ENCODE measurements at regions not wholly inside any gene's neighbourhood (a gene's known extent, or its start where the extent isn't known, plus 50 kb on each side); places are given as distances from the start of the nearest gene placed in this dataset.
"Not testable (repeated sequence)": the region's sequence is repeated elsewhere in the genome, so short reads cannot be mapped to it uniquely, and the experiment has no call there.

DNA sequence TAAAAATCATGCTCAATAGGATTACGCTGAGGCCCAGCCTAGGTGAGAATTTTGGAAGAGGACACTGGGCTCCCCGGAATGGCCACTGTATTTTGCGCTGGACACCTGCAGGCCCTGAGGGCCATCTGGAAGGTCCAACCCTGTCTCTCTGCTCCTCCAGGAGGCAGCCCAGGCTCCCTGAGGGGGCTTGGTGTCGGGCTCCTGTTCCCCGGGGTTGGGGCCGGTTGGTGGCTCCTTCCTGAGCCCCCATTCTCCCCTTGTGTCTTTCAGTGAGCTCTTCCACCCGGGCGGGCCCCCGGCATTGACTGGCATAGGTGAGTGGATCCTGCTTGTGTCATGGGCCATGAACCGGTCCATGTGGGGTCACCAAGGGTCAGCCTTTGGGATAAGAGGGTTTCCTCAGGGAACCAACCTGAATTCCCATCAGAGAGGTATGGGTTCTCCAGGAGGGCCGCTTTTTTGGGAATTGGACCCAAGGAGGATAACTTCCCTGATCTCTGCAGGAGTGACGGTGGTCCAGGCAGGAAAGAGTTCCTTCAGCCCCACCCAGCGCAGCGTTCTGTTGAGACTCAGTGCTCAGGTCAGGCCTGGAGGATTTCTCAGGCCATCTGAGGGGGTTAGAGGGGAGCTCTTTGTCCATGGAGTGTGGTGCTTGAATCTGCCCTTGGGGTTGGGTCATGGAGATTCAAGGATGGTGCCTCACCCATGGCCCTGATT is 187.8 kb downstream of the UBE3A start (continued):
- TF ChIP-seq, protein P1, sequence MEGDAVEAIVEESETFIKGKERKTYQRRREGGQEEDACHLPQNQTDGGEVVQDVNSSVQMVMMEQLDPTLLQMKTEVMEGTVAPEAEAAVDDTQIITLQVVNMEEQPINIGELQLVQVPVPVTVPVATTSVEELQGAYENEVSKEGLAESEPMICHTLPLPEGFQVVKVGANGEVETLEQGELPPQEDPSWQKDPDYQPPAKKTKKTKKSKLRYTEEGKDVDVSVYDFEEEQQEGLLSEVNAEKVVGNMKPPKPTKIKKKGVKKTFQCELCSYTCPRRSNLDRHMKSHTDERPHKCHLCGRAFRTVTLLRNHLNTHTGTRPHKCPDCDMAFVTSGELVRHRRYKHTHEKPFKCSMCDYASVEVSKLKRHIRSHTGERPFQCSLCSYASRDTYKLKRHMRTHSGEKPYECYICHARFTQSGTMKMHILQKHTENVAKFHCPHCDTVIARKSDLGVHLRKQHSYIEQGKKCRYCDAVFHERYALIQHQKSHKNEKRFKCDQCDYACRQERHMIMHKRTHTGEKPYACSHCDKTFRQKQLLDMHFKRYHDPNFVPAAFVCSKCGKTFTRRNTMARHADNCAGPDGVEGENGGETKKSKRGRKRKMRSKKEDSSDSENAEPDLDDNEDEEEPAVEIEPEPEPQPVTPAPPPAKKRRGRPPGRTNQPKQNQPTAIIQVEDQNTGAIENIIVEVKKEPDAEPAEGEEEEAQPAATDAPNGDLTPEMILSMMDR (IDR thresholded peaks at IDR 0.05): no peak
- no peak for TF ChIP-seq FOXJ3 (CRISPR knock-in tag; IDR thresholded peaks at IDR 0.05)
- no peak for TF ChIP-seq REST (IDR thresholded peaks at IDR 0.05; ENCODE audit: low read depth, low read length)

- Histone ChIP-seq H3K4me3 (ENCODE audit: low read depth in 2 of 2, low read length in 1 of 2) (no peak overlapping the region), H3K4me2 (no peak overlapping the region), H3K79me2 (ENCODE audit: insufficient read depth) (no peaks in the 10 kb centered on the region), H3K27ac (ENCODE audit: low read depth in 2 of 2, low read length in 1 of 2) (no peak overlapping the region), H3K36me3 (replicated peaks in 1 of 2; ENCODE audit: control insufficient read depth in 1 of 2, insufficient read depth in 2 of 2, low read length in 1 of 2) (no peaks in the 10 kb centered on the region), H2AFZ (ENCODE audit: low read depth) (no peak overlapping the region), H3K9me2 (no peaks in the 10 kb centered on the region), H3F3A (replicated peaks; ENCODE audit: insufficient read depth) (no peaks in the 10 kb centered on the region), H3K4me1 (ENCODE audit: control insufficient read depth in 1 of 2, insufficient read depth in 2 of 2, low read depth in 1 of 2, low read length in 1 of 2) (no peaks in the 10 kb centered on the region), H3K9me3 (no peaks in the 10 kb centered on the region), H3K9ac (no peak overlapping the region), H4K20me1 (ENCODE audit: insufficient read depth) (no peaks in the 10 kb centered on the region), H3K27me3 (ENCODE audit: insufficient read depth) (no peaks in the 10 kb centered on the region)
- TF ChIP-seq FOXM1 (IDR thresholded peaks at IDR 0.05; ENCODE audit: low read depth) (no peak), FOSL2 (IDR thresholded peaks at IDR 0.05; ENCODE audit: borderline replicate concordance, low read depth) (no peak), YY1 (IDR thresholded peaks at IDR 0.05; ENCODE audit: low read depth) (no peak), TCF12 (IDR thresholded peaks at IDR 0.05) (no peak), RCOR1 (IDR thresholded peaks at IDR 0.05; ENCODE audit: low read length) (no peak), SIN3A (IDR thresholded peaks at IDR 0.05; ENCODE audit: borderline replicate concordance, low read depth, low read length) (no peak), NRF1 (IDR thresholded peaks at IDR 0.05; ENCODE audit: low read depth, low read length) (no peak), TAF1 (IDR thresholded peaks at IDR 0.05; ENCODE audit: borderline replicate concordance, low read depth, low read length) (no peak), FOXJ3 (CRISPR knock-in tag; IDR thresholded peaks at IDR 0.05) (no peak), CHD2 (IDR thresholded peaks at IDR 0.05; ENCODE audit: low read length, partially characterized antibody) (no peak)
- TF ChIP-seq, protein P2, sequence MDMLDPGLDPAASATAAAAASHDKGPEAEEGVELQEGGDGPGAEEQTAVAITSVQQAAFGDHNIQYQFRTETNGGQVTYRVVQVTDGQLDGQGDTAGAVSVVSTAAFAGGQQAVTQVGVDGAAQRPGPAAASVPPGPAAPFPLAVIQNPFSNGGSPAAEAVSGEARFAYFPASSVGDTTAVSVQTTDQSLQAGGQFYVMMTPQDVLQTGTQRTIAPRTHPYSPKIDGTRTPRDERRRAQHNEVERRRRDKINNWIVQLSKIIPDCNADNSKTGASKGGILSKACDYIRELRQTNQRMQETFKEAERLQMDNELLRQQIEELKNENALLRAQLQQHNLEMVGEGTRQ (IDR thresholded peaks at IDR 0.05; ENCODE audit: borderline replicate concordance, low read depth, low read length): no peak
- ChIA-PET CTCF (no interaction called here), POLR2A (no interaction called here)
- WGBS (ENCODE audit: low lambda C conversion rate): 16% methylated on average over 11 of the region's 17 CpGs
- no peak for DNase-seq
Measured at GRCh38 chr15:25251700-25252390, 187.0 kb downstream of the UBE3A start.

DNA sequence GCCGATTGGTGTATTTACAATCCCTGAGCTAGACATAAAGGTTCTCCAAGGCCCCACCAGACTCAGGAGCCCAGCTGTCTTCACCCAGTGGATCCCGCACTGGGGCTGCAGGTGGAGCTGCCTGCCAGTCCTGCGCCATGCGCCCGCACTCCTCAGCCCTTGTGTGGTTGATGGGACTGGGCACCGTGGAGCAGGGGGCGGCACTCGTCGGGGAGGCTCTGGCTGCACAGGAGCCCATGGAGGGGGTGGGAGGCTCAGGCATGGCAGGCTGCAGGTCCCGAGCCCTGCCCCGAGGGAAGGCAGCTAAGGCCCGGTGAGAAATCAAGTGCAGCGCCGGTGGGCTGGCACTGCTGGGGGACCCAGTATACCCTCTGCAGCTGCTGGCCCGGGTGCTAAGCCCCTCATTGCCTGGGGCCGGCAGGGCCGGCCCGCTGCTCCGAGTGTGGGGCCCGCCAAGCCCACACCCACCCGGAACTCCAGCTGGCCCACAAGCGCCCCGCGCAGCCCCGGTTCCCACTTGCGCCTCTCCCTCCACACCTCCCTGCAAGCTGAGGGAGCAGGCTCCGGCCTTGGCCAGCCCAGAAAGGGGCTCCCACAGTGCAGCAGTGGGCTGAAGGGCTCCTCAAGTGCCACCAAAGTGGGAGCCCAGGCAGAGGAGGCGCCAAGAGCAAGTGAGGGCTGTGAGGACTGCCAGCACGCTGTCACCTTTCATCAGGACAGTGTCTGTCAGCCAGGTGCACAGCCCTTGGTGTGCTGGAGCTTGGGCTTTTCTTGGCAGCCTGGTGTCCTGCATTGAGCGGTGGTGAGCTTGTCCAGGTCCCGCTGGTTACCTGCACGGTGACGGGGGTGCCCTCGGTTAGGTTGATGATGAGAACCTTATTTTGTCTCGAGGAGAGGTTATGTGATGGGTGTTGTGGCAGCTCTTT is 185.5 kb downstream of the UBE3A start:
- H3K36me3 ChIP-seq (replicated peaks in 1 of 2; ENCODE audit: control insufficient read depth in 1 of 2, insufficient read depth in 2 of 2, low read length in 1 of 2); H3K4me2 ChIP-seq; H3K27ac ChIP-seq (ENCODE audit: low read depth in 2 of 2, low read length in 1 of 2); H2AFZ ChIP-seq (ENCODE audit: low read depth); H4K20me1 ChIP-seq (ENCODE audit: insufficient read depth); POLR2A ChIA-PET; H3K4me1 ChIP-seq (ENCODE audit: control insufficient read depth in 1 of 2, insufficient read depth in 2 of 2, low read depth in 1 of 2, low read length in 1 of 2); H3K4me3 ChIP-seq (ENCODE audit: low read depth in 2 of 2, low read length in 1 of 2); H3K9ac ChIP-seq; H3K79me2 ChIP-seq (ENCODE audit: insufficient read depth); H3K27me3 ChIP-seq (ENCODE audit: insufficient read depth); H3F3A ChIP-seq (replicated peaks; ENCODE audit: insufficient read depth); H3K9me2 ChIP-seq; H3K9me3 ChIP-seq; DNase-seq: not testable (repeated sequence)
- CTCF ChIA-PET: interaction anchor here (0.7 kb wide), 1 partner anchor 122 kb away, joined by 3 read pairs; no protein-coding TSS in a partner anchor
- 35% methylated on average over 15 of the region's 35 CpGs for WGBS (ENCODE audit: low lambda C conversion rate)
